Osteoblast (primary cell): ENCODE measurements at regions not wholly inside any gene's neighbourhood (a gene's known extent, or its start where the extent isn't known, plus 50 kb on each side); places are given as distances from the start of the nearest gene placed in this dataset.
"Not testable (repeated sequence)": the region's sequence is repeated elsewhere in the genome, so short reads cannot be mapped to it uniquely, and the experiment has no call there.

Experiments used
- DNase-seq: peaks from one replicate; pipeline ENCODE4 v3.0.0; 2011; ENCODE audit warnings: low spot score, mixed read lengths; ENCODE audit not compliant: insufficient read length; ENCODE audit errors: missing footprints
- H2AFZ ChIP-seq: 2 replicates; pipeline ENCODE4 v1.6.0; 2011; ENCODE audit warnings: mild to moderate bottlenecking, low read length
- H3K27ac ChIP-seq: 2 replicates; pipeline ENCODE4 v1.5.1; 2011; ENCODE audit warnings: mild to moderate bottlenecking, low read depth, low read length, moderate library complexity
- H3K27me3 ChIP-seq: 2 replicates; pipeline ENCODE4 v1.6.0; 2012; ENCODE audit warnings: mild to moderate bottlenecking, control low read depth, inconsistent platforms, low read length, moderate library complexity; ENCODE audit not compliant: insufficient read depth
- H3K36me3 ChIP-seq: 2 replicates; pipeline ENCODE4 v1.5.1; 2011; ENCODE audit warnings: mild to moderate bottlenecking, low read length, control low read depth, moderate library complexity; ENCODE audit not compliant: insufficient read depth
- H3K4me1 ChIP-seq: 2 replicates; pipeline ENCODE4 v1.5.1; 2011; ENCODE audit warnings: mild to moderate bottlenecking, low read length, control low read depth, moderate library complexity; ENCODE audit not compliant: insufficient read depth
- H3K4me2 ChIP-seq: 2 replicates; pipeline ENCODE4 v1.6.0; 2011; ENCODE audit warnings: mild to moderate bottlenecking, low read length; ENCODE audit not compliant: insufficient read depth
- H3K4me3 ChIP-seq: fragments of 200-600 bp; sonication (generic); 3 replicates; pipeline ENCODE4 v1.5.1; 2012; ENCODE audit warnings: mild to moderate bottlenecking, low read length, inconsistent platforms; ENCODE audit not compliant: insufficient read depth
- H3K79me2 ChIP-seq: 2 replicates; pipeline ENCODE4 v1.6.0; 2012; ENCODE audit warnings: mild to moderate bottlenecking, low read length, control low read depth, inconsistent platforms; ENCODE audit not compliant: insufficient read depth
- H3K9me3 ChIP-seq: 2 replicates; pipeline ENCODE4 v1.5.1; 2011; ENCODE audit warnings: low read depth, low read length, control low read depth
- H4K20me1 ChIP-seq: 2 replicates; pipeline ENCODE4 v1.6.0; 2012; ENCODE audit warnings: mild to moderate bottlenecking, low read length, control low read depth; ENCODE audit not compliant: insufficient read depth
- CTCF ChIP-seq: IDR thresholded peaks from 2 replicates; pipeline ENCODE4 v1.5.1; 2011; ENCODE audit warnings: mild to moderate bottlenecking, low read depth, low read length, moderate library complexity; ENCODE audit errors: extremely low read depth

GRCh38 chr1:38730511-38731397 lies 128.8 kb downstream of the RRAGC start:
- no peak overlapping the region for H3K4me3 ChIP-seq
- H3K36me3 ChIP-seq, result no peaks in the 10 kb centered on the region
- H3K27me3 ChIP-seq, result peaks cover 3% of the 10 kb centered on the region
- no peak overlapping the region for H3K4me2 ChIP-seq
- H4K20me1 ChIP-seq, result no peaks in the 10 kb centered on the region
- TF ChIP-seq CTCF, result no peak
- no peak overlapping the region for H2AFZ ChIP-seq
- peaks cover 21% of the 10 kb centered on the region for H3K4me1 ChIP-seq
- no peak for DNase-seq
- H3K27ac ChIP-seq, result no peak overlapping the region
- no peaks in the 10 kb centered on the region for H3K79me2 ChIP-seq
- no peaks in the 10 kb centered on the region for H3K9me3 ChIP-seq

GRCh38 chr1:38728585-38728908 lies 131.0 kb downstream of the RRAGC start:
- peak overlapping the region; percentile 69 for H2AFZ ChIP-seq
- peaks cover 3% of the 10 kb centered on the region for H3K27me3 ChIP-seq
- H3K4me3 ChIP-seq, result no peak overlapping the region
- TF ChIP-seq CTCF, result no peak
- no peaks in the 10 kb centered on the region for H3K9me3 ChIP-seq
- H3K4me1 ChIP-seq, result peaks cover 15% of the 10 kb centered on the region
- no peaks in the 10 kb centered on the region for H3K36me3 ChIP-seq
- no peaks in the 10 kb centered on the region for H3K79me2 ChIP-seq
- DNase-seq, result no peak
- no peaks in the 10 kb centered on the region for H4K20me1 ChIP-seq
- H3K4me2 ChIP-seq, result peak overlapping the region; percentile 72
- H3K27ac ChIP-seq, result peak overlapping the region; percentile 51

GRCh38 chr1:38727684-38728584 lies 131.6 kb downstream of the RRAGC start:
- no peak for TF ChIP-seq CTCF
- no peak overlapping the region for H3K4me3 ChIP-seq
- H3K27me3 ChIP-seq, result peaks cover 3% of the 10 kb centered on the region
- peaks cover 15% of the 10 kb centered on the region for H3K4me1 ChIP-seq
- peak overlapping the region; percentile 69 for H2AFZ ChIP-seq
- no peaks in the 10 kb centered on the region for H3K36me3 ChIP-seq
- H3K27ac ChIP-seq, result peak overlapping the region; percentile 51
- H3K9me3 ChIP-seq, result no peaks in the 10 kb centered on the region
- H3K4me2 ChIP-seq, result peak overlapping the region; percentile 72
- H3K79me2 ChIP-seq, result no peaks in the 10 kb centered on the region
- no peaks in the 10 kb centered on the region for H4K20me1 ChIP-seq
- DNase-seq, result peak; percentile 71

GRCh38 chr1:38725321-38725961 lies 134.1 kb downstream of the RRAGC start:
- not testable (repeated sequence) for H3K27me3 ChIP-seq, H3K4me2 ChIP-seq, H3K9me3 ChIP-seq, DNase-seq, H3K36me3 ChIP-seq, H3K4me3 ChIP-seq, H4K20me1 ChIP-seq, H3K79me2 ChIP-seq, H2AFZ ChIP-seq, H3K27ac ChIP-seq
- H3K4me1 ChIP-seq, result peaks cover 15% of the 10 kb centered on the region
